Endothelial cell of umbilical vein (primary cell): ENCODE measurements at regions not wholly inside any gene's neighbourhood (a gene's known extent, or its start where the extent isn't known, plus 50 kb on each side); places are given as distances from the start of the nearest gene placed in this dataset.
"Not testable (repeated sequence)": the region's sequence is repeated elsewhere in the genome, so short reads cannot be mapped to it uniquely, and the experiment has no call there.

Source experiments
- BruUV-seq: library from RNA; stranded (reverse); fragments of 400-500 nt; replicated peaks from 2 replicates; lab custom pipeline; 2021; lab: Mats Ljungman, UMichigan
- CTCF ChIA-PET: fragments of 300-600, 350-600 bp; sonication (Branson Sonifier 250); formaldehyde crosslinking; loops from one replicate; lab custom pipeline; 2021; ENCODE audit warnings: antibody characterized with exemption, inconsistent platforms; lab: Charles Lee
- POLR2A ChIA-PET: fragments of 300-600, 350-600 bp; sonication (Branson Sonifier 250); formaldehyde crosslinking; loops from one replicate; lab custom pipeline; 2021; ENCODE audit warnings: antibody characterized with exemption, inconsistent platforms; lab: Charles Lee
- DNase-seq: peaks from one replicate; pipeline ENCODE4 v3.0.0-alpha.2; 2011; ENCODE audit warnings: low read depth, low spot score
- FAIRE-seq: peaks from 2 replicates; lab custom pipeline; 2011; peaks lifted over from hg19 to GRCh38; lab: Jason Lieb, UNC
- H2AFZ ChIP-seq: 2 replicates; pipeline ENCODE4 v1.6.0; 2012; ENCODE audit warnings: low read depth, low read length, control low read depth, inconsistent platforms
- H3K27ac ChIP-seq: 2 replicates; pipeline ENCODE4 v1.5.1; 2011; ENCODE audit warnings: low read depth, mild to moderate bottlenecking, control low read depth, low read length, moderate library complexity; ENCODE audit not compliant: insufficient read depth
- H3K27me3 ChIP-seq, 2 experiments: 2 replicates each; pipeline versions ENCODE4 v1.6.0 to v1.6.1; 2011; ENCODE audit warnings: low read length in 2 of 2, mixed read lengths in 1 of 2; ENCODE audit not compliant: control insufficient read depth in 2 of 2, insufficient read depth in 2 of 2
- H3K36me3 ChIP-seq, 2 experiments: 2 replicates in 1 of 2; 3 replicates in 1 of 2; pipeline ENCODE4 v1.5.1; 2011; ENCODE audit warnings: low read length in 2 of 2, mild to moderate bottlenecking in 1 of 2, moderate library complexity in 1 of 2; ENCODE audit not compliant: control insufficient read depth in 2 of 2, insufficient read depth in 2 of 2; ENCODE audit errors: extremely low read depth in 1 of 2
- H3K4me1 ChIP-seq: 3 replicates; pipeline ENCODE4 v1.5.1; 2011; ENCODE audit warnings: mild to moderate bottlenecking, low read length; ENCODE audit not compliant: control insufficient read depth, insufficient read depth; ENCODE audit errors: extremely low read depth
- H3K4me2 ChIP-seq: 2 replicates; pipeline ENCODE4 v1.6.1; 2011; ENCODE audit warnings: low read length, control low read depth, mixed read lengths; ENCODE audit not compliant: insufficient read depth
- H3K4me3 ChIP-seq, 3 experiments: fragments of 200-600 bp in 1 of 3; sonication (generic), shearing (Covaris generic) in 1 of 3; replicated peaks in 1 of 3; 2 replicates each; pipeline ENCODE4 v1.5.1; 2011 to 2016; ENCODE audit warnings: control low read depth in 3 of 3, low read length in 3 of 3, mild to moderate bottlenecking in 2 of 3, inconsistent platforms in 1 of 3, low read depth in 1 of 3, moderate library complexity in 1 of 3; ENCODE audit not compliant: insufficient read depth in 1 of 3
- H3K79me2 ChIP-seq: 2 replicates; pipeline ENCODE4 v1.6.0; 2012; ENCODE audit warnings: low read length, inconsistent platforms; ENCODE audit not compliant: control insufficient read depth, insufficient read depth
- H3K9ac ChIP-seq: replicated peaks from 2 replicates; pipeline ENCODE3; 2011; ENCODE audit warnings: low read length, control low read depth; ENCODE audit not compliant: insufficient read depth; ENCODE audit errors: extremely low read depth
- H3K9me1 ChIP-seq: replicated peaks from 3 replicates; pipeline ENCODE4 v1.6.0; 2011; ENCODE audit warnings: mild to moderate bottlenecking, low read length; ENCODE audit not compliant: control insufficient read depth, insufficient read depth; ENCODE audit errors: extremely low read depth
- H3K9me3 ChIP-seq: replicated peaks from 2 replicates; pipeline ENCODE4 v1.5.1; 2012; ENCODE audit warnings: low read length, inconsistent platforms; ENCODE audit not compliant: control insufficient read depth, insufficient read depth
- H4K20me1 ChIP-seq: replicated peaks from 2 replicates; pipeline ENCODE3; 2011; ENCODE audit warnings: mild to moderate bottlenecking, low read length; ENCODE audit not compliant: control insufficient read depth, insufficient read depth; ENCODE audit errors: extremely low read depth
- EZH2 ChIP-seq: IDR thresholded peaks from 2 replicates; pipeline ENCODE4 v1.6.1; 2012; ENCODE audit warnings: borderline replicate concordance, low read depth, mild to moderate bottlenecking, moderate library complexity, low read length, inconsistent platforms; ENCODE audit not compliant: severe bottlenecking
- GATA2 ChIP-seq: IDR thresholded peaks from 2 replicates; pipeline ENCODE4 v1.7.0; 2011; ENCODE audit warnings: low read depth, mild to moderate bottlenecking, moderate library complexity, mixed read lengths, low read length; ENCODE audit not compliant: insufficient read length, insufficient read depth
- JUN ChIP-seq: IDR thresholded peaks from 2 replicates; pipeline ENCODE4 v1.6.1; 2011; ENCODE audit warnings: borderline replicate concordance, low read depth; ENCODE audit not compliant: insufficient read length, insufficient read depth
- MYC ChIP-seq: IDR thresholded peaks from one replicate; pipeline ENCODE4 v1.6.1; 2011; ENCODE audit warnings: mild to moderate bottlenecking, low read depth, low read length
- POLR2AphosphoS5 ChIP-seq: IDR thresholded peaks from 2 replicates; pipeline ENCODE4 v1.6.1; 2012; ENCODE audit warnings: low read depth, mild to moderate bottlenecking, control low read depth, low read length, moderate library complexity; ENCODE audit not compliant: insufficient read depth
- dilution Hi-C: fragments of 300-500 bp; cut with MboI; formaldehyde crosslinking; loops from one replicate; pipeline ENCODE4 v1.15.0; 2019; ENCODE audit warnings: low sequenced_read_pairs; ENCODE audit not compliant: extremely low pct_ligation_motif_present
- intact Hi-C: fragments of 100-400 bp; cut with micrococcal nuclease; formaldehyde crosslinking; loops from one replicate; pipeline ENCODE4 v1.10.0; 2022
- TF ChIP-seq, protein P1 (sequence below), 2 donors: IDR thresholded peaks; 1 replicate in 1 of 2; 2 replicates in 1 of 2; pipeline ENCODE4 v1.5.1; 2011; ENCODE audit warnings: low read length in 2 of 2, mild to moderate bottlenecking in 2 of 2, moderate library complexity in 2 of 2, control low read depth in 1 of 2, inconsistent platforms in 1 of 2, low read depth in 1 of 2; ENCODE audit not compliant: insufficient read depth in 1 of 2; ENCODE audit errors: extremely low read depth in 1 of 2
- TF ChIP-seq, protein P2 (sequence below): IDR thresholded peaks from 2 replicates; pipeline ENCODE4 v1.6.1; 2011; ENCODE audit not compliant: insufficient read depth, insufficient read length

DNA sequence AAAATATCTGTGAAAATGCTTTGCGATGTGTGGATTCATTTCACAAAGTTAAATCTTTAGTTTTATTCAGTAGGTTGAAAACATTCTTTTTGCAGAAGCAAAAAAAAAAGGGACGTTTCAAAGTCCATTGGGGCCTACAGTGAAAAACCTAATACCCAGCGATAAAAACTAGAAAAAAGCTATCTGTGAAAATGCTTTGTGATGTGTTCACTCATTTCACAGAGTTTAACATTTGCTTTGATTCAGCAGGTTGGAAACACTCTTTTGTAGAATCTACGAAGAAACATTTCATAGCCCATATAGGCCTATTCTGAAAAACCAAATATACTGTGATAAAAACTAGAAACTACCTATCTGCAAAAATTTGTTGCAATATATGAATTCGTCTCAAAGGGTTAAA lies 113.6 kb upstream of the WSB1 start:
- Histone ChIP-seq H3K4me3 (no peak overlapping the region), H3K27ac (no peak overlapping the region), H2AFZ (no peak overlapping the region), H3K9me1 (no peaks in the 10 kb centered on the region), H3K9me3 (no peaks in the 10 kb centered on the region), H3K79me2 (no peaks in the 10 kb centered on the region), H3K36me3 (no peaks in the 10 kb centered on the region), H3K9ac (no peak overlapping the region), H4K20me1 (no peaks in the 10 kb centered on the region), H3K27me3 (no peaks in the 10 kb centered on the region), H3K4me2 (no peak overlapping the region), H3K4me1 (no peaks in the 10 kb centered on the region)
- dilution Hi-C loops = no loop called here
- ChIA-PET CTCF (no interaction called here), POLR2A (no interaction called here)
- TF ChIP-seq, protein P1, sequence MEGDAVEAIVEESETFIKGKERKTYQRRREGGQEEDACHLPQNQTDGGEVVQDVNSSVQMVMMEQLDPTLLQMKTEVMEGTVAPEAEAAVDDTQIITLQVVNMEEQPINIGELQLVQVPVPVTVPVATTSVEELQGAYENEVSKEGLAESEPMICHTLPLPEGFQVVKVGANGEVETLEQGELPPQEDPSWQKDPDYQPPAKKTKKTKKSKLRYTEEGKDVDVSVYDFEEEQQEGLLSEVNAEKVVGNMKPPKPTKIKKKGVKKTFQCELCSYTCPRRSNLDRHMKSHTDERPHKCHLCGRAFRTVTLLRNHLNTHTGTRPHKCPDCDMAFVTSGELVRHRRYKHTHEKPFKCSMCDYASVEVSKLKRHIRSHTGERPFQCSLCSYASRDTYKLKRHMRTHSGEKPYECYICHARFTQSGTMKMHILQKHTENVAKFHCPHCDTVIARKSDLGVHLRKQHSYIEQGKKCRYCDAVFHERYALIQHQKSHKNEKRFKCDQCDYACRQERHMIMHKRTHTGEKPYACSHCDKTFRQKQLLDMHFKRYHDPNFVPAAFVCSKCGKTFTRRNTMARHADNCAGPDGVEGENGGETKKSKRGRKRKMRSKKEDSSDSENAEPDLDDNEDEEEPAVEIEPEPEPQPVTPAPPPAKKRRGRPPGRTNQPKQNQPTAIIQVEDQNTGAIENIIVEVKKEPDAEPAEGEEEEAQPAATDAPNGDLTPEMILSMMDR (IDR thresholded peaks at IDR 0.05; ENCODE audit: extremely low read depth in 1 of 2, insufficient read depth in 1 of 2, low read depth in 1 of 2, low read length in 2 of 2) = no peak
- no peak for TF ChIP-seq EZH2
- TF ChIP-seq JUN = no peak
- TF ChIP-seq GATA2 = no peak
- TF ChIP-seq POLR2AphosphoS5 = no peak
- TF ChIP-seq, protein P2, sequence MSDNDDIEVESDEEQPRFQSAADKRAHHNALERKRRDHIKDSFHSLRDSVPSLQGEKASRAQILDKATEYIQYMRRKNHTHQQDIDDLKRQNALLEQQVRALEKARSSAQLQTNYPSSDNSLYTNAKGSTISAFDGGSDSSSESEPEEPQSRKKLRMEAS = no peak
- TF ChIP-seq MYC = no peak
- no TSS peak for BruUV-seq
- intact Hi-C loops = no loop called here
- DNase-seq = no peak
- no peak for FAIRE-seq

DNA sequence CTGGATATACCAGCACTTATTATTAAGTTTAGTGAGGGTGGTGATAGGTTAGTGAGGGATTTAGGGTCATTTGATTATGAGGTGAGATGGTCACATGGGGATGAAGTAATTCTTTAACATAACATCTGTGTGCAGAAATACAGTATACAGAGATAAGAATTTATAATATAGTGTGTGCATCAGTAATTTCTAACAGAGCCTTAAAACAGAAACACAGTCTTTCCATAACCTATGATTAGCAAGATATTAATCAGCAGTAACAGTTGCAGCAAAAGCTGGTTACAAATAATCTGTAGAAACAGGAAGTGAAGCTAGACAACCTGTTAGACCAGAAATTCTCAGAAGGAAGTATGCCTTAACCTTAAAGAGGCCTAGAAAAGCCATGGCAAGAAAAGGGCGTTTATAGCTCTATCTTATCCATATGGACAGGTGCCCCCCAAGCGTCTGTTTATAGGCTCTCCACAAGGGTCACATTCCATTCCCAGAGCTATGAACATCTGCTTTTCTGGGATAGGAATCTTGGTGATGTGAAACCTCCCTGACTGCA lies 112.5 kb upstream of the WSB1 start:
- CTCF ChIA-PET, FAIRE-seq: not testable (repeated sequence)

More for the DNA sequence above, 112.5 kb upstream of the WSB1 start:
- H3K27ac ChIP-seq, H3K4me2 ChIP-seq, H3K4me1 ChIP-seq, H3K9ac ChIP-seq, intact Hi-C loops, H2AFZ ChIP-seq, H3K36me3 ChIP-seq, POLR2A ChIA-PET, dilution Hi-C loops, H3K9me3 ChIP-seq, H3K79me2 ChIP-seq, BruUV-seq, H3K9me1 ChIP-seq, H3K27me3 ChIP-seq, DNase-seq, H3K4me3 ChIP-seq, H4K20me1 ChIP-seq: not testable (repeated sequence)
